ENCODE measurements at regions not wholly inside any gene's neighbourhood (a gene's known extent, or its start where the extent isn't known, plus 50 kb on each side); places are given as distances from the start of the nearest gene placed in this dataset.

DNA sequence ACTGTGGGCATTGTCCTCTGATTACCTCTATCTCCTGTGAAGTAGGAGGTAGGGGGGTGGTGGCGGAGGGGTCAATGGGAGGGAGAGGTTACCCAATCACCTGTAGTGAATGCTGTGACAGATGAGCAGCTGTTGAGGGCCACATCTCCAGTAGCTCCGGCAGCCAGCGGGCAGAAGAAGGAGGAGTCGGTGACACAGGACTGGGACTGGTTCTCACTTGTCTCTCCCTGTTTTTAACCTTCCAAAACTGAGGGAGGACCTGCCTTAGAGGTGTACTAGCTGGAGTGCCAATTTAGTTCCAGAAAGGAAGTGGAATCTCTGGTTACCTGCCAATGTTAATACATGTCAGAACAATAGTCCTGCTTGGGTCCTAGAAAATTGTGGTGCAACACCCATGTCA, 56.2 kb upstream of the ENAH start:
- no peak for DNase-seq (ENCODE audit: low read depth in 1 of 2, low spot score in 2 of 2)
- Histone ChIP-seq H3K4ac (replicated peaks; ENCODE audit: insufficient read length, low read depth, low read length) (no peak overlapping the region), H2BK120ac (replicated peaks; ENCODE audit: low read depth, low read length) (no peak overlapping the region), H3K23me2 (ENCODE audit: low read depth, low read length) (peaks cover 2% of the 10 kb centered on the region; the same call in 1 of the 2 replicates), H3K23ac (ENCODE audit: insufficient read length) (no peak overlapping the region), H2BK15ac (ENCODE audit: low read length) (no peak overlapping the region), H2AK5ac (ENCODE audit: low read depth, low read length) (no peak overlapping the region), H3K4me1 (replicated peaks in 1 of 4; ENCODE audit: control insufficient read depth in 3 of 4, insufficient read depth in 4 of 4, low read length in 3 of 4) (peaks cover 0 to 7% (median 0%) of the 10 kb centered on the region in 4 experiments; a peak in 2 of 7 replicates), H2BK5ac (ENCODE audit: low read depth, low read length) (no peak overlapping the region), H3K56ac (replicated peaks; ENCODE audit: insufficient read length, low read depth, low read length) (no peak overlapping the region), H3K27me3 (replicated peaks in 1 of 4; ENCODE audit: control insufficient read depth in 3 of 4, extremely low read depth in 1 of 4, insufficient read depth in 3 of 4, low read length in 3 of 4) (no peaks in the 10 kb centered on the region), H4K91ac (replicated peaks; ENCODE audit: insufficient read length, low read length) (no peak overlapping the region), H3K4me3 (ENCODE audit: extremely low read depth in 1 of 4, insufficient read depth in 2 of 4, low read depth in 3 of 4, low read length in 4 of 4) (no peak overlapping the region), H3K79me1 (ENCODE audit: low read depth, low read length) (no peaks in the 10 kb centered on the region), H3K79me2 (ENCODE audit: control insufficient read depth in 1 of 2, insufficient read depth in 2 of 2, low read length in 2 of 2) (no peaks in the 10 kb centered on the region), H4K5ac (ENCODE audit: insufficient read length, low read depth, low read length) (no peak overlapping the region), H2BK20ac (ENCODE audit: low read length) (no peak overlapping the region), H3K27ac (ENCODE audit: low read depth, low read length) (no peak overlapping the region), H2BK12ac (ENCODE audit: low read depth, low read length) (no peak overlapping the region), H4K8ac (ENCODE audit: extremely low read depth, insufficient read depth, low read length) (no peak overlapping the region), H3K9me3 (ENCODE audit: insufficient read depth in 2 of 2, low read depth in 1 of 2, low read length in 1 of 2) (no peaks in the 10 kb centered on the region), H3K14ac (ENCODE audit: insufficient read length) (no peak overlapping the region), H3K18ac (ENCODE audit: extremely low read depth, low read length) (no peak overlapping the region), H3K9ac (replicated peaks in 1 of 4; ENCODE audit: extremely low read depth in 1 of 4, low read depth in 3 of 4, low read length in 3 of 4) (no peak overlapping the region), H3K4me2 (ENCODE audit: insufficient read depth in 1 of 2, low read depth in 2 of 2, low read length in 2 of 2) (no peak overlapping the region), H3K36me3 (ENCODE audit: control insufficient read depth in 2 of 4, insufficient read depth in 4 of 4, low read length in 3 of 4) (no peaks in the 10 kb centered on the region), H4K20me1 (replicated peaks in 1 of 2; ENCODE audit: control insufficient read depth in 1 of 2, insufficient read depth in 2 of 2, low read length in 2 of 2) (no peaks in the 10 kb centered on the region), H2AFZ (ENCODE audit: low read length) (no peak overlapping the region)
- no peak for FAIRE-seq
- ChIA-PET CTCF (ENCODE audit: partially characterized antibody) (interaction anchor here (0.5 kb wide), 1 partner anchor 43 kb away, joined by 3 read pairs; no protein-coding TSS in a partner anchor), POLR2A (ENCODE audit: partially characterized antibody) (interaction anchor here (1.1 to 1.5 kb wide), 2 partner anchors 19 to 56 kb away, joined by 3 read pairs; no protein-coding TSS in a partner anchor)
- 93% methylated on average over 4 of the region's 4 CpGs; no CpG with 5 or more reads in 1 of the 2 experiments for WGBS, 2 experiments (ENCODE audit: extremely low coverage in 1 of 2, insufficient coverage in 1 of 2, insufficient read length in 1 of 2, insufficient replicate concordance in 2 of 2, low coverage in 1 of 2, low lambda C conversion rate in 2 of 2, missing lambda C conversion rate in 1 of 2)
- TF ChIP-seq NANOG (IDR thresholded peaks at IDR 0.05; ENCODE audit: insufficient read depth, low read depth, low read length, poor library complexity, severe bottlenecking) (no peak), GTF2F1 (IDR thresholded peaks at IDR 0.05; ENCODE audit: borderline replicate concordance, low read depth, low read length) (no peak), FOSL1 (IDR thresholded peaks at IDR 0.05; ENCODE audit: insufficient read depth, low read depth, low read length) (no peak), POLR2A (IDR thresholded peaks at IDR 0.05; ENCODE audit: control extremely low read depth in 1 of 2, low read depth in 2 of 2, low read length in 2 of 2) (no peak), BRCA1 (IDR thresholded peaks at IDR 0.05; ENCODE audit: low read depth, low read length) (no peak), BCL11A (IDR thresholded peaks at IDR 0.05; ENCODE audit: low read depth in 2 of 2, low read length in 2 of 2) (no peak), CBX5 (IDR thresholded peaks at IDR 0.05; ENCODE audit: low read depth, low read length) (no peak), RBBP5 (IDR thresholded peaks at IDR 0.05; ENCODE audit: borderline replicate concordance, low read depth, low read length) (no peak), EZH2 (IDR thresholded peaks at IDR 0.05; ENCODE audit: low read depth, low read length, severe bottlenecking) (no peak), SIX5 (IDR thresholded peaks at IDR 0.05; ENCODE audit: low read depth, low read length) (no peak), SUZ12 (IDR thresholded peaks at IDR 0.05; ENCODE audit: low read length) (no peak), JUN (IDR thresholded peaks at IDR 0.05; ENCODE audit: low read depth, low read length) (no peak)
- TF ChIP-seq, protein P1, sequence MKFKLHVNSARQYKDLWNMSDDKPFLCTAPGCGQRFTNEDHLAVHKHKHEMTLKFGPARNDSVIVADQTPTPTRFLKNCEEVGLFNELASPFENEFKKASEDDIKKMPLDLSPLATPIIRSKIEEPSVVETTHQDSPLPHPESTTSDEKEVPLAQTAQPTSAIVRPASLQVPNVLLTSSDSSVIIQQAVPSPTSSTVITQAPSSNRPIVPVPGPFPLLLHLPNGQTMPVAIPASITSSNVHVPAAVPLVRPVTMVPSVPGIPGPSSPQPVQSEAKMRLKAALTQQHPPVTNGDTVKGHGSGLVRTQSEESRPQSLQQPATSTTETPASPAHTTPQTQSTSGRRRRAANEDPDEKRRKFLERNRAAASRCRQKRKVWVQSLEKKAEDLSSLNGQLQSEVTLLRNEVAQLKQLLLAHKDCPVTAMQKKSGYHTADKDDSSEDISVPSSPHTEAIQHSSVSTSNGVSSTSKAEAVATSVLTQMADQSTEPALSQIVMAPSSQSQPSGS (IDR thresholded peaks at IDR 0.05; ENCODE audit: low read length): no peak
